K562 (cell line): ENCODE measurements at regions not wholly inside any gene's neighbourhood (a gene's known extent, or its start where the extent isn't known, plus 50 kb on each side); places are given as distances from the start of the nearest gene placed in this dataset.
A peak's percentile ranks its signal among the peaks of the same experiment; 100 is the strongest.

Source experiments
- ATAC-seq: fragments of 200-7000 bp; cut with Tn5 transposase; 3 replicates; pipeline ENCODE4 v1.9.1; 2020; ENCODE audit warnings: moderate library complexity
- BruUV-seq: library from RNA; stranded (reverse); fragments of 400-500 nt; replicated peaks from 2 replicates; lab custom pipeline; 2021; lab: Mats Ljungman, UMichigan
- CTCF ChIA-PET: fragments of 300-600 bp; formaldehyde crosslinking; extraction: SDS; loops from one replicate; lab custom pipeline; 2021; ENCODE audit warnings: low intra/inter-chr PET ratio; lab: Yijun Ruan, JAX
- POLR2A ChIA-PET: fragments of 300-600, 350-650 bp; sonication (Branson Sonifier 250); formaldehyde crosslinking; extraction: SDS; loops from one replicate; lab custom pipeline; 2021; ENCODE audit warnings: antibody characterized with exemption, inconsistent platforms; lab: Yijun Ruan, JAX
- DNase-seq, 4 experiments: peaks; one replicate each; pipeline versions ENCODE4 v3.0.0 to v3.0.0-alpha.2; 2011 to 2018; ENCODE audit warnings: low spot score in 3 of 4, mixed read lengths in 3 of 4; ENCODE audit errors: extremely low read depth in 1 of 4
- FAIRE-seq: peaks from 2 replicates; lab custom pipeline; 2011; peaks lifted over from hg19 to GRCh38; lab: Jason Lieb, UNC
- H2AFZ ChIP-seq: 2 replicates; pipeline ENCODE4 v1.6.0; 2011; ENCODE audit warnings: low read depth, low read length, control low read depth, inconsistent platforms
- H3K27ac ChIP-seq: fragments of 200-600 bp; 3 replicates; pipeline ENCODE4 v1.8.0; 2011; ENCODE audit warnings: low read depth, mild to moderate bottlenecking, control low read depth, inconsistent platforms, low read length, moderate library complexity, mixed read lengths; ENCODE audit errors: extremely low read depth
- H3K27me3 ChIP-seq, 2 experiments: fragments of 300-600 bp in 1 of 2; 2 replicates in 1 of 2; 3 replicates in 1 of 2; pipeline versions ENCODE4 v1.6.0 to v1.8.0; 2011; ENCODE audit warnings: inconsistent platforms in 2 of 2, low read length in 2 of 2, mild to moderate bottlenecking in 1 of 2, mixed read lengths in 1 of 2, moderate library complexity in 1 of 2; ENCODE audit not compliant: control insufficient read depth in 2 of 2, insufficient read depth in 2 of 2
- H3K36me3 ChIP-seq: fragments of 300-600 bp; 3 replicates; pipeline ENCODE4 v1.8.0; 2011; ENCODE audit warnings: mild to moderate bottlenecking, low read length, inconsistent platforms; ENCODE audit not compliant: control insufficient read depth, insufficient read depth
- H3K4me1 ChIP-seq, 2 experiments: fragments of 200-600 bp in 1 of 2; replicated peaks in 1 of 2; 2 replicates in 1 of 2; 3 replicates in 1 of 2; pipeline versions ENCODE4 v1.5.1 to v1.8.0; 2011; ENCODE audit warnings: inconsistent platforms in 2 of 2, low read length in 2 of 2, mild to moderate bottlenecking in 1 of 2, mixed read lengths in 1 of 2, moderate library complexity in 1 of 2; ENCODE audit not compliant: control insufficient read depth in 2 of 2, insufficient read depth in 2 of 2
- H3K4me2 ChIP-seq: 2 replicates; pipeline ENCODE4 v1.6.1; 2011; ENCODE audit warnings: low read length, control low read depth, inconsistent platforms, mixed read lengths; ENCODE audit not compliant: insufficient read depth
- H3K4me3 ChIP-seq: fragments of 200-600 bp; sonication (generic), shearing (Covaris generic); 2 replicates; pipeline ENCODE4 v1.5.1; 2016; ENCODE audit warnings: control low read depth, inconsistent platforms
- H3K79me2 ChIP-seq: fragments of 200-600 bp; 3 replicates; pipeline ENCODE4 v1.8.0; 2011; ENCODE audit warnings: low read length, inconsistent platforms; ENCODE audit not compliant: control insufficient read depth, insufficient read depth
- H3K9ac ChIP-seq, 2 experiments: 2 replicates each; pipeline versions ENCODE4 v1.6.0 to v1.6.1; 2011; ENCODE audit warnings: low read depth in 2 of 2, low read length in 2 of 2, control low read depth in 1 of 2, inconsistent platforms in 1 of 2, mild to moderate bottlenecking in 1 of 2, mixed read lengths in 1 of 2; ENCODE audit not compliant: insufficient read depth in 1 of 2
- H3K9me1 ChIP-seq: one replicate; pipeline ENCODE4 v1.6.0; 2011; ENCODE audit warnings: inconsistent platforms, mild to moderate bottlenecking, low read length, moderate library complexity; ENCODE audit not compliant: control insufficient read depth, insufficient read depth
- H3K9me3 ChIP-seq: replicated peaks from 2 replicates; pipeline ENCODE4 v1.5.1; 2011; ENCODE audit warnings: low read depth, low read length, inconsistent platforms; ENCODE audit not compliant: control insufficient read depth, insufficient read depth
- H4K20me1 ChIP-seq: replicated peaks from 2 replicates; pipeline ENCODE4 v1.6.1; 2011; ENCODE audit warnings: low read length, inconsistent platforms, mixed read lengths; ENCODE audit not compliant: control insufficient read depth, insufficient read depth
- EGR1 ChIP-seq: fragments of 450-650 bp; conservative IDR thresholded peaks from 2 replicates; pipeline ENCODE4 v1.6.1; 2017; ENCODE audit warnings: mild to moderate bottlenecking
- EP400 ChIP-seq: fragments of 450-650 bp; IDR thresholded peaks from 2 replicates; pipeline ENCODE4 v1.6.1; 2017; ENCODE audit warnings: antibody characterized with exemption, mild to moderate bottlenecking, moderate library complexity
- PTTG1 ChIP-seq: fragments of 450-650 bp; IDR thresholded peaks from 2 replicates; pipeline ENCODE4 v1.6.1; 2016; ENCODE audit warnings: low read depth, mild to moderate bottlenecking, missing genetic modification characterization, missing compliant biosample characterization
- ZNF12 ChIP-seq: sonication (generic); formaldehyde crosslinking; IDR thresholded peaks from 2 replicates; pipeline ENCODE4 v1.4.0; 2020; ENCODE audit warnings: mild to moderate bottlenecking, missing genetic modification reagents
- WGBS: fragments of 100-300 bp; shearing (Covaris generic); methylation state at CpG from one replicate; pipeline ENCODE4 v1.1.6; 2016; ENCODE audit warnings: low coverage, mixed read lengths; ENCODE audit not compliant: insufficient coverage; ENCODE audit errors: missing lambda C conversion rate; 5-methylcytosine and 5-hydroxymethylcytosine counted together
- in situ Hi-C: fragments of 300-500 bp; cut with MboI; formaldehyde crosslinking; loops from 4 replicates; pipeline ENCODE4 v1.15.0; 2018; ENCODE audit warnings: inconsistent platforms, mixed read lengths
- intact Hi-C: fragments of 100-400 bp; cut with micrococcal nuclease; formaldehyde crosslinking; loops from 2 replicates; pipeline ENCODE4 v1.14.2; 2022

DNA sequence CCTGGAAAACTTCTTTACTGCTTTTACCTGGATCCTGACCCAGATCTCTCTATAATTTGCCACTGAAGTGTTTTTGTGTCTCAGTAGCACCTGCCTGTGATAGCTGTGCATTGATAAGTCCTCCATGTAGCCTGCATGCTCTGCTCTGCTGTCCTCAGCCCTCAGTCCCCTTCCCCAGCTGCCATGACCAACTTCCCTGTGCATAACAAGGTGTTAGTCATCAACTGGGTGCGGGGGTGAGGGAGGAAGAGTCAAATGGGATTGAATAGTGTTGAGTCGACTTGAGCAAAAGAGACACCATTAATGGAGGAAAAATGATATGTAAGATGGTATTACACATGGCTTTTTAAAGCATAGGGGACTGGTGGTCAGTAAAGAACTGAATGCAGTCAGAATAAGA, 92.2 kb upstream of the PLET1 start:
- POLR2A ChIA-PET = interaction anchor here (0.9 kb wide), 1 partner anchor 14 kb away, joined by 3 read pairs; no protein-coding TSS in a partner anchor
- WGBS = 0% methylated on average over 2 of the region's 2 CpGs
- no TSS peak for BruUV-seq

DNA sequence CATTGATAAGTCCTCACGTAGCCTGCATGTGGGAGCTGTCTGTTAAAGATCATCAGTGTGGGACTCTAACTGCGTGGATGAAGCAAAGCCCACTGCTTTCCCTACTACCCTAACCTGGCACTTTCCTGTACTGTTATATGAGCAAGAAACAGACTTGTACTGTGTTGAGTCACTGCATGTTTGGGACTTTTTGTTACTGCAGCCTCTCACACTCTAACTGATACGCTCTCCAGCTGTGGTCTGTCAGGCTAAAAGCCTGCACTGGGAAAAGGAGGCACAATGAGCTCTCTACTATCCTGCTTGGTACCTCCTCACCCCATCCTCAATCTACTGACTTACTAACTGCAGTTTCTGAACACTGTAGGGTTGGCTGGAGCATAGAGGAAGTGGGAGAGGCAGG, 93.7 kb upstream of the PLET1 start:
- WGBS = 0% methylated on average over 3 of the region's 3 CpGs
- in situ Hi-C loops = no loop called here
- no peak overlapping the region for H3K4me2 ChIP-seq
- DNase-seq (no peak), FAIRE-seq (no peak), ATAC-seq (no peak)
- H3K4me3 ChIP-seq = no peak overlapping the region
- ChIA-PET POLR2A (interaction anchor here (1.6 kb wide), 1 partner anchor 11 kb away, joined by 5 read pairs; no protein-coding TSS in a partner anchor), CTCF (no interaction called here)
- H2AFZ ChIP-seq = no peak overlapping the region
- H3K9me1 ChIP-seq = no peaks in the 10 kb centered on the region
- intact Hi-C loops = no loop called here
- H3K4me1 ChIP-seq = no peaks in the 10 kb centered on the region
- no TSS peak for BruUV-seq
- H3K27me3 ChIP-seq = peaks cover 0 to 20% of the 10 kb centered on the region in 2 experiments; a peak in 4 of 5 replicates
- TF ChIP-seq ZNF12 (CRISPR knock-in tag) = peak; percentile 81; the same call in 1 of the 2 replicates
- no peak for TF ChIP-seq PTTG1 (tag)
- H3K9ac ChIP-seq = no peak overlapping the region
- 0 out of 2 replicates have a peak, but pooled peaks cover 3% of the 10 kb centered on the region for H4K20me1 ChIP-seq
- no peaks in the 10 kb centered on the region for H3K9me3 ChIP-seq
- H3K79me2 ChIP-seq = no peaks in the 10 kb centered on the region
- no peak overlapping the region for H3K27ac ChIP-seq
- no peaks in the 10 kb centered on the region for H3K36me3 ChIP-seq

More for the DNA sequence above, 92.2 kb upstream of the PLET1 start:
- no peak for FAIRE-seq
- Histone ChIP-seq H3K27ac (no peak overlapping the region; the same call in 2 of the 3 replicates), H3K9ac (no peak overlapping the region), H3K9me1 (no peaks in the 10 kb centered on the region), H3K9me3 (no peaks in the 10 kb centered on the region), H4K20me1 (0 out of 2 replicates have a peak, but pooled peaks cover 3% of the 10 kb centered on the region), H3K4me3 (no peak overlapping the region), H3K36me3 (no peaks in the 10 kb centered on the region), H2AFZ (no peak overlapping the region), H3K27me3 (peaks cover 0 to 11% of the 10 kb centered on the region in 2 experiments; a peak in 4 of 5 replicates), H3K4me2 (no peak overlapping the region), H3K4me1 (no peaks in the 10 kb centered on the region), H3K79me2 (no peaks in the 10 kb centered on the region)
- DNase-seq = peak in 1 of 4 experiments; percentile 12
- intact Hi-C loops (no loop called here), in situ Hi-C loops (no loop called here)
- CTCF ChIA-PET = no interaction called here
- TF ChIP-seq EP400 (no peak), EGR1 (peak; percentile 56)
- ATAC-seq = no peak
